Caco-2 (cell line): ENCODE measurements at regions not wholly inside any gene's neighbourhood (a gene's known extent, or its start where the extent isn't known, plus 50 kb on each side); places are given as distances from the start of the nearest gene placed in this dataset.

ENCODE experiments used
- BruUV-seq: library from RNA; stranded (reverse); fragments of 400-500 nt; replicated peaks from 2 replicates; lab custom pipeline; 2021; lab: Mats Ljungman, UMichigan
- CTCF ChIA-PET: fragments of 300-600 bp; sonication (Branson Sonifier 250); formaldehyde crosslinking; loops from one replicate; lab custom pipeline; 2022; ENCODE audit warnings: antibody characterized with exemption; lab: Charles Lee
- POLR2A ChIA-PET: fragments of 300-600 bp; sonication (Branson Sonifier 250); formaldehyde crosslinking; loops from one replicate; lab custom pipeline; 2022; ENCODE audit warnings: antibody characterized with exemption; lab: Charles Lee
- DNase-seq, 2 experiments: peaks; one replicate each; pipeline versions ENCODE4 v3.0.0 to v3.0.0-alpha.2; 2020 to 2022
- H3K27me3 ChIP-seq: replicated peaks from 2 replicates; pipeline ENCODE4 v1.6.0; 2011; ENCODE audit warnings: low read length; ENCODE audit not compliant: control insufficient read depth, insufficient read depth
- H3K36me3 ChIP-seq: 2 replicates; pipeline ENCODE4 v1.5.1; 2011; ENCODE audit warnings: low read length; ENCODE audit not compliant: control insufficient read depth, insufficient read depth
- H3K4me1 ChIP-seq: fragments of 250-450 bp; sonication (Bioruptor Pico); 2 replicates; pipeline ENCODE4 v1.5.1; 2020; ENCODE audit warnings: mild to moderate bottlenecking
- H3K4me3 ChIP-seq: 2 replicates; pipeline ENCODE4 v1.5.1; 2011; ENCODE audit warnings: low read depth, mild to moderate bottlenecking, control low read depth, low read length
- H3K9me3 ChIP-seq: fragments of 250-450 bp; sonication (Bioruptor Pico); 2 replicates; pipeline ENCODE4 v1.5.1; 2020; ENCODE audit warnings: mild to moderate bottlenecking, moderate library complexity
- H3K27ac Mint-ChIP-seq: one replicate; pipeline ENCODE4 v1.8.0; 2022; ENCODE audit warnings: mixed read lengths; ENCODE audit not compliant: unreplicated experiment
- H3K27me3 Mint-ChIP-seq: one replicate; pipeline ENCODE4 v1.8.0; 2022; ENCODE audit warnings: mixed read lengths; ENCODE audit not compliant: insufficient read depth, unreplicated experiment
- H3K36me3 Mint-ChIP-seq: one replicate; pipeline ENCODE4 v1.8.0; 2022; ENCODE audit warnings: mild to moderate bottlenecking, mixed read lengths; ENCODE audit not compliant: insufficient read depth, unreplicated experiment
- H3K4me1 Mint-ChIP-seq: one replicate; pipeline ENCODE4 v1.8.0; 2022; ENCODE audit warnings: low read depth, mixed read lengths; ENCODE audit not compliant: unreplicated experiment
- H3K4me3 Mint-ChIP-seq: one replicate; pipeline ENCODE4 v1.8.0; 2022; ENCODE audit warnings: mild to moderate bottlenecking, moderate library complexity, mixed read lengths; ENCODE audit not compliant: unreplicated experiment
- H3K9me3 Mint-ChIP-seq: one replicate; pipeline ENCODE4 v1.8.0; 2022; ENCODE audit warnings: mixed read lengths; ENCODE audit not compliant: unreplicated experiment
- intact Hi-C: fragments of 100-400 bp; cut with micrococcal nuclease; formaldehyde crosslinking; loops from one replicate; pipeline ENCODE4 v1.10.0; 2022; ENCODE audit not compliant: unreplicated experiment
- TF ChIP-seq, protein P1 (sequence below), 2 experiments: fragments of 200-600 bp in 1 of 2; IDR thresholded peaks; 1 replicate in 1 of 2; 2 replicates in 1 of 2; pipeline versions ENCODE4 v1.5.1 to v1.8.0; 2011 to 2022; ENCODE audit warnings: antibody characterized with exemption in 1 of 2, control low read depth in 1 of 2, inconsistent platforms in 1 of 2, low read depth in 1 of 2, low read length in 1 of 2, mild to moderate bottlenecking in 1 of 2, moderate library complexity in 1 of 2; ENCODE audit not compliant: insufficient read depth in 1 of 2, severe bottlenecking in 1 of 2, unreplicated experiment in 1 of 2

DNA sequence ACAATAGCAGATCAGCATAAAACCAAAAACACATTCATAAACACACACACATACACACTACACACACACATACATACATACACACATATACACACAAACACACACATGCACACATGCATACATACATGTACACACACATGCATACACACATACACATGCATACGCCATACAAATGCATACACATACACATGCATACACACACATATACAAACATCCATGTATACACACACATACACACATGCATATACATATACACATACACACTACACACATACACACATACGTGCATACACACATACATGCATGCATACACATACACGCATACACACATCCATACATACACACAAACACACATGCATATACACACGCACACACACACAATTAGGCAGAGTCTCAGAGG, 490.1 kb downstream of the TNS1 start:
- no peak overlapping the region for H3K4me3 ChIP-seq
- H3K4me1 Mint-ChIP-seq = peaks cover 24% of the 10 kb centered on the region
- H3K4me3 Mint-ChIP-seq = no peak overlapping the region
- H3K9me3 ChIP-seq = no peaks in the 10 kb centered on the region
- H3K27ac Mint-ChIP-seq = no peak overlapping the region
- no peaks in the 10 kb centered on the region for H3K36me3 ChIP-seq
- H3K27me3 ChIP-seq = no peaks in the 10 kb centered on the region
- POLR2A ChIA-PET = no interaction called here
- BruUV-seq = no TSS peak
- H3K4me1 ChIP-seq = peaks cover 5% of the 10 kb centered on the region
- no peak for DNase-seq
- no peaks in the 10 kb centered on the region for H3K9me3 Mint-ChIP-seq
- TF ChIP-seq, protein P1, sequence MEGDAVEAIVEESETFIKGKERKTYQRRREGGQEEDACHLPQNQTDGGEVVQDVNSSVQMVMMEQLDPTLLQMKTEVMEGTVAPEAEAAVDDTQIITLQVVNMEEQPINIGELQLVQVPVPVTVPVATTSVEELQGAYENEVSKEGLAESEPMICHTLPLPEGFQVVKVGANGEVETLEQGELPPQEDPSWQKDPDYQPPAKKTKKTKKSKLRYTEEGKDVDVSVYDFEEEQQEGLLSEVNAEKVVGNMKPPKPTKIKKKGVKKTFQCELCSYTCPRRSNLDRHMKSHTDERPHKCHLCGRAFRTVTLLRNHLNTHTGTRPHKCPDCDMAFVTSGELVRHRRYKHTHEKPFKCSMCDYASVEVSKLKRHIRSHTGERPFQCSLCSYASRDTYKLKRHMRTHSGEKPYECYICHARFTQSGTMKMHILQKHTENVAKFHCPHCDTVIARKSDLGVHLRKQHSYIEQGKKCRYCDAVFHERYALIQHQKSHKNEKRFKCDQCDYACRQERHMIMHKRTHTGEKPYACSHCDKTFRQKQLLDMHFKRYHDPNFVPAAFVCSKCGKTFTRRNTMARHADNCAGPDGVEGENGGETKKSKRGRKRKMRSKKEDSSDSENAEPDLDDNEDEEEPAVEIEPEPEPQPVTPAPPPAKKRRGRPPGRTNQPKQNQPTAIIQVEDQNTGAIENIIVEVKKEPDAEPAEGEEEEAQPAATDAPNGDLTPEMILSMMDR (IDR thresholded peaks at IDR 0.05; ENCODE audit: insufficient read depth in 1 of 2, low read depth in 1 of 2, low read length in 1 of 2, severe bottlenecking in 1 of 2, unreplicated experiment in 1 of 2) = no peak
- H3K27me3 Mint-ChIP-seq = peaks cover 7% of the 10 kb centered on the region
- CTCF ChIA-PET = interaction anchor here (0.9 to 1.0 kb wide), 2 partner anchors 200 to 843 kb away, joined by 3 to 5 read pairs; no protein-coding TSS in a partner anchor
- no peaks in the 10 kb centered on the region for H3K36me3 Mint-ChIP-seq
- intact Hi-C loops = loop anchor here (10.0 kb wide), 1 partner anchor 518 kb away; no protein-coding TSS in a partner anchor

DNA sequence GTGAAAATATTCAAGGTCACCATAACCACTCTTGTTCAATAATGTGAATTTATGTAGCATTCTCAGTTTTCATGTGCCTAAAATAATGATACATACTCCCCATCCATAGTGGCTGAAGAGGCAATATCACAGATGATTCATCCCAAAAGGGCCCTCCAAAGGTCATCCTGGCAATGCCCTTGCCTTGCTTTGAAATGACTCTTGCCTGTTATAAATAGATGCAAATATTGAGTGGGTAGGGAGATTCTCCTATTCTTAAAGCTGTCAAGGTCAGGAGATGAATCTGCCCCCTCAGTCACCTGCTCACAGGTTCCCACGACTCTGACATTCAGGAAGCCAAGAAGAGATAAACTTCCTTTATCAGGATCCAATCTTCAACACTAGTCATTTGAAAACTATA, 490.5 kb downstream of the TNS1 start:
- H3K27me3 Mint-ChIP-seq = peaks cover 8% of the 10 kb centered on the region

DNA sequence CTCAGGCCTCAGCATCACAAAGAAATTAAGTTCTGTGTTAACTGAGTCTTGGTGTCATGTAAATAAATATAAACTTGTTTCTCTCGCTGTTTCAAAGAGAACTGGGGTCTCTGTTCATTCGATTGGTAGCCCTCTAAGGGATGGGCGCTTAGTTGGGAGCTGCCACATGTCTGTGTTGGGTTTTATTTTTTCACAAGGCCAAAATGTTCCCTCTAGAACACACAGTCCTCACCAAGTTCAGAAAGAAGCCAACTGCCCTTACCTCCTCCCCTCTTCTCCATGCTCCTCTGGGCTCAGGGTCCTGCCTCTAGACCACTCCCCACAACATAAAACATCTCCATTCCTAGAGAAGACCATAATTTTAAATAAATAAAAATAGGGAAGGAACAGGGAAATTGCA, 490.9 kb downstream of the TNS1 start:
- no peak overlapping the region for H3K4me3 Mint-ChIP-seq
- Histone ChIP-seq H3K4me1 (peaks cover 5% of the 10 kb centered on the region), H3K4me3 (no peak overlapping the region), H3K27me3 (no peaks in the 10 kb centered on the region), H3K9me3 (no peaks in the 10 kb centered on the region), H3K36me3 (no peaks in the 10 kb centered on the region)
- CTCF ChIA-PET = interaction anchor here (0.5 to 2.4 kb wide), 5 partner anchors 201 to 799 kb away, joined by 3 to 16 read pairs (median 4); no protein-coding TSS in a partner anchor
- DNase-seq = no peak
- no peaks in the 10 kb centered on the region for H3K9me3 Mint-ChIP-seq
- H3K36me3 Mint-ChIP-seq = no peaks in the 10 kb centered on the region
- peaks cover 8% of the 10 kb centered on the region for H3K27me3 Mint-ChIP-seq
- H3K27ac Mint-ChIP-seq = no peak overlapping the region
- H3K4me1 Mint-ChIP-seq = peaks cover 24% of the 10 kb centered on the region
- POLR2A ChIA-PET = interaction anchor here (0.6 kb wide), 2 partner anchors 94 to 330 kb away, joined by 5 to 12 read pairs; no protein-coding TSS in a partner anchor
- BruUV-seq = no TSS peak
- TF ChIP-seq, protein P1 (IDR thresholded peaks at IDR 0.05; ENCODE audit: insufficient read depth in 1 of 2, low read depth in 1 of 2, low read length in 1 of 2, severe bottlenecking in 1 of 2, unreplicated experiment in 1 of 2) = no peak
- intact Hi-C loops = loop anchor here (1.0 to 10.0 kb wide), 4 partner anchors 138 to 995 kb away; no protein-coding TSS in a partner anchor

More for the DNA sequence above, 490.5 kb downstream of the TNS1 start:
- Mint-ChIP-seq H3K27ac (no peak overlapping the region), H3K4me3 (no peak overlapping the region), H3K9me3 (no peaks in the 10 kb centered on the region), H3K36me3 (no peaks in the 10 kb centered on the region), H3K4me1 (peaks cover 24% of the 10 kb centered on the region)
- Histone ChIP-seq H3K27me3 (no peaks in the 10 kb centered on the region), H3K4me1 (peaks cover 5% of the 10 kb centered on the region), H3K4me3 (no peak overlapping the region), H3K36me3 (no peaks in the 10 kb centered on the region), H3K9me3 (no peaks in the 10 kb centered on the region)
- TF ChIP-seq, protein P1 (IDR thresholded peaks at IDR 0.05; ENCODE audit: insufficient read depth in 1 of 2, low read depth in 1 of 2, low read length in 1 of 2, severe bottlenecking in 1 of 2, unreplicated experiment in 1 of 2) = no peak
- intact Hi-C loops = loop anchor here (10.0 kb wide), 1 partner anchor 517 kb away; no protein-coding TSS in a partner anchor
- BruUV-seq = no TSS peak
- ChIA-PET POLR2A (interaction anchor here (0.6 kb wide), 1 partner anchor 330 kb away, joined by 12 read pairs; no protein-coding TSS in a partner anchor), CTCF (interaction anchor here (2.4 kb wide), 1 partner anchor 201 kb away, joined by 16 read pairs; no protein-coding TSS in a partner anchor)
- DNase-seq = no peak
